ENCODE measurements at regions not wholly inside any gene's neighbourhood (a gene's known extent, or its start where the extent isn't known, plus 50 kb on each side); places are given as distances from the start of the nearest gene placed in this dataset.

GRCh38 chr3:150073513-150073912, 102.8 kb upstream of the PFN2 start:
- peaks cover 10 to 11% of the 10 kb centered on the region in 2 experiments for H3K9me3 Mint-ChIP-seq
- no peaks in the 10 kb centered on the region; the same call in none of the 2 replicates for H3K27me3 Mint-ChIP-seq (ENCODE audit: low read depth)
- no peak for TF ChIP-seq CTCF (conservative IDR thresholded peaks at IDR 0.05)
- Histone ChIP-seq H2AK5ac (ENCODE audit: insufficient read length, low read length) (no peak overlapping the region), H2AFZ (ENCODE audit: low read length) (no peak overlapping the region), H2BK20ac (ENCODE audit: low read depth, low read length, poor library complexity, severe bottlenecking) (no peak overlapping the region), H3K27me3 (ENCODE audit: insufficient read depth, low read length) (no peaks in the 10 kb centered on the region), H2BK12ac (ENCODE audit: insufficient read length, low read depth, low read length) (no peak overlapping the region), H4K91ac (ENCODE audit: insufficient read length, low read depth, low read length) (no peak overlapping the region), H3K18ac (ENCODE audit: insufficient read length, low read depth, low read length) (no peak overlapping the region), H3K56ac (ENCODE audit: insufficient read length, low read depth, low read length) (no peak overlapping the region), H3K14ac (ENCODE audit: insufficient read depth, low read length) (no peak overlapping the region), H3K9me3 (ENCODE audit: control insufficient read depth, low read depth, low read length) (peaks cover 5% of the 10 kb centered on the region), H3K79me1 (ENCODE audit: insufficient read depth, low read depth, low read length, poor library complexity, severe bottlenecking) (no peaks in the 10 kb centered on the region), H3K4ac (ENCODE audit: low read depth, low read length) (no peak overlapping the region), H3K4me2 (ENCODE audit: insufficient read depth, insufficient read length, low read length) (no peak overlapping the region), H3K23ac (ENCODE audit: insufficient read length, low read depth, low read length) (no peak overlapping the region), H2BK15ac (ENCODE audit: low read depth, low read length) (no peak overlapping the region), H3K79me2 (ENCODE audit: insufficient read depth, low read length) (no peaks in the 10 kb centered on the region), H4K20me1 (ENCODE audit: control insufficient read depth, insufficient read depth, insufficient read length) (no peaks in the 10 kb centered on the region), H2BK120ac (ENCODE audit: low read depth, low read length, poor library complexity, severe bottlenecking) (no peak overlapping the region), H2BK5ac (ENCODE audit: insufficient read length, low read length) (no peak overlapping the region), H3K9ac (ENCODE audit: extremely low read depth, insufficient read length, low read length) (no peak overlapping the region), H4K5ac (ENCODE audit: insufficient read length, low read depth, low read length) (no peak overlapping the region), H3T11ph (ENCODE audit: low read length) (no peak overlapping the region), H3K27ac (ENCODE audit: insufficient read length, low read depth, low read length) (no peak overlapping the region), H4K8ac (replicated peaks; ENCODE audit: insufficient read length, low read depth, low read length) (no peak overlapping the region), H3K23me2 (ENCODE audit: insufficient read length, low read depth, low read length, poor library complexity, severe bottlenecking) (no peaks in the 10 kb centered on the region), H3K4me1 (ENCODE audit: insufficient read depth, low read length) (peaks cover 4% of the 10 kb centered on the region; the same call in 1 of the 2 replicates)
- peaks cover 12 to 27% of the 10 kb centered on the region in 2 experiments for H3K4me1 Mint-ChIP-seq
- H3K4me3 Mint-ChIP-seq: no peak overlapping the region
- WGBS (ENCODE audit: extremely low coverage, insufficient read length, low lambda C conversion rate): no CpG with 5 or more reads among the region's 1 CpG
- H3K36me3 Mint-ChIP-seq (ENCODE audit: insufficient read depth in 1 of 3, low read depth in 3 of 3): peaks cover 0 to 10% (median 3%) of the 10 kb centered on the region in 3 experiments; a peak in 2 of 7 replicates
- no peak for DNase-seq
- H3K27ac Mint-ChIP-seq: no peak overlapping the region
